ENCODE measurements at regions not wholly inside any gene's neighbourhood (a gene's known extent, or its start where the extent isn't known, plus 50 kb on each side); places are given as distances from the start of the nearest gene placed in this dataset.
"Not testable (repeated sequence)": the region's sequence is repeated elsewhere in the genome, so short reads cannot be mapped to it uniquely, and the experiment has no call there.

DNA sequence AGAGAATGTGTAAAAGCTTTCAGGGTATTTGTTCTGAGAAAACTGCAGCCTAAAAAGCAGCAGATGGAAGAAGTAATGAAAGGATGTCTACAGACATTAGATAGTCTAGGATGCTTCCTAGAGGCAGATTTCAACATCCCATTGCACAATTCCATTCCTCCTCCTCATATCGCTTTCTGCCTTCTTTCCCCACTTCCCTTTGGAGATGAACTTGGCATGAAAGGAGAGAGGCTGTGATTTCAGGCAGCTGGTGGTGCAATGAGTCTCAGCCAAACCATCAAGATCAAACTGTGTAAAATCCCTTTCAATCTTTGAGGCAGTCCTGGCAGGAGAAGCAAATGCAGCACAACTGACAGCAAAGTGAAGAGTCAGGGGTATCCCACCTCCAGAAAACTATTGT is 438.7 kb upstream of the KCNMB2 start:
- peak; percentile 84 for DNase-seq (ENCODE audit: low spot score)

DNA sequence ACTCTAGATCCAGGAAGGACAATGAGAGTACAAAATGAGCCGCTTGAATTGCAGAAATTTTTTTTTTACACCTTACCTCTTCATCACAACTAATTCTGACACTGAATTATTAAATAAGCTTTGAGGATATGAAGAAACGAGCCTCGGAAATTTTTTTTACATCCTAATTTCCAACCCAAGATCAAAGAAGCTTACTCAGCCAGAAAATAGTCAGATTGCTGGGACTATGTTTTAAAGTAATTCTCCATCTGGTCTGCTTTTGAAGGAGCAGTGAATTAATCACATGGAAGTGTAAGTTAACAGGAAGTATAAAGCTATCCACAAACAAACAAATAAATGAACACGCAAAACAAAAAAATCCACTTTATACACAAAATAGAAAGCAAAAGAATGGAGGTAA is 437.0 kb upstream of the KCNMB2 start:
- DNase-seq (ENCODE audit: low spot score), result no peak

DNA sequence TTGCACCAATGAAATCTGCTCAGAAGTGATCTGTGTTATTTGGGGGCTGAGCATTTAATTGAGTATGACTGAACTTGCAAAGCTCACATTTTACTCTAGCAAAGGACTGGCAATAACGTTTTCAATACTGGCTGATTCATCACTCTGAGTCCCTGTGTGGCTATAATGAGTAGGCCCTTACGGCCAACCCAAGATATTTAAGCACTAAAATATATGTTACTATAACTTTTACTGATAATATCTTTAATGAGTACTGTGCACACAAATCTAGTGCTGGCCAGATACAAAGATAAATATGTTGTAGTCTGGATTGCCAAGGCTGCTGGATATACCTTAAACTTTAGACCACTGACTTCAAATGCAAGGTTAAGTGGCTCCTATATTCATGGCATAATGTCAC is 436.4 kb upstream of the KCNMB2 start:
- DNase-seq (ENCODE audit: low spot score), result no peak

DNA sequence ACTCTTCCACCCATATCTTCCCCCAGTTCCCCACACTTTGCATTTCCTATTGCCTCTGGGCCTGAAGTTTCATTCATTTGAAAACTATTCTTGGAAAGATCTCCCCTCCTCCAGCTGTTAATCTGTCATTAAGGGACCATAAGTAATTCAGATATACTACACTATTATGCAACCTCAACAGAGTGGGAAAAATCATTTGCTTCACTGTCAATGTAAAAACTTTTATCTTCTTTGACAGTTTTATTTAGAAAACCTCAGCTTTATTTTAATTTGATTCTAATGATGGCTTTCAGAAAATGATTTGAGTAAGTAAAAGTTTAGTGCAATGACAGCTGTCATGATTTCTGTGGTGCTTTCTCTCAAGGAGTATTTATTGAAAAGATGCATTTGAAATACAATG is 435.3 kb upstream of the KCNMB2 start:
- no peak for DNase-seq (ENCODE audit: low spot score)

DNA sequence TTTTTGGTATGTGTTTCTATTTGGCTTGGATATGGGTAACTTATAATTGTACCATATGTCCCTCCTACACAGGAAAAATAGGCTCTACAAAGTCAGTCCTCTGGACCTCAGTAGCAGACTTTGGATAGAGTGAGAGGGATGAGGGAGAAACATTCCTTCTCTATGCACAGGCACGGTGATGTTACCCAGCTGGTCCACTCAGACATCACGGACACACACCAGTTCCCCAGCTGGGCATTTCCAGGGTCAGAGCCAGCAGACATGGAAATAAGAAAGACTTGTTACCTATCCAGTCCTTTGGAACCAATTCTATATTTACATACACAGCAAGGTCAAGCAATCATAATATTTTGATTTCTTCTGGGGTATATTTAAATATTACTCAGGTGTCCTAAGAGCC is 433.1 kb upstream of the KCNMB2 start:
- peak; percentile 19 for DNase-seq (ENCODE audit: low spot score)

DNA sequence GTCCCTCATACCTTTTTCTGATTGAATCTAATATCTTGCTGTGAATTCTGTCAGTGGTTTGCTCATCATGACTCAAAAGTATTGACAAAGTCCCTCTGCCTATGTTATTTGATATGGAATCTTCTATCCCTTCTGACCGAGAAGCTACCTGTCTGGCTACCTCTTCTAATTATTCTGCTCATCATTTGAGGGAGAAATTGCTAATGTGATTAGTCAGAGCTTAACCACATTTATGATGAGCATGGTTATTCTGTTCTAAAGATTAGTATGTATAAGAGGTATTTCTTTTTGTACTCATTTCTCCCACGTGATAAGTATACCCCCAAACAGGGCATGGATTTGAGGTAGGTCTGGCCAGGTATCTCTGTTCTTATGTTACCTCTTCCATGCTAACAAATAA is 428.4 kb upstream of the KCNMB2 start:
- DNase-seq (ENCODE audit: low spot score), result no peak

DNA sequence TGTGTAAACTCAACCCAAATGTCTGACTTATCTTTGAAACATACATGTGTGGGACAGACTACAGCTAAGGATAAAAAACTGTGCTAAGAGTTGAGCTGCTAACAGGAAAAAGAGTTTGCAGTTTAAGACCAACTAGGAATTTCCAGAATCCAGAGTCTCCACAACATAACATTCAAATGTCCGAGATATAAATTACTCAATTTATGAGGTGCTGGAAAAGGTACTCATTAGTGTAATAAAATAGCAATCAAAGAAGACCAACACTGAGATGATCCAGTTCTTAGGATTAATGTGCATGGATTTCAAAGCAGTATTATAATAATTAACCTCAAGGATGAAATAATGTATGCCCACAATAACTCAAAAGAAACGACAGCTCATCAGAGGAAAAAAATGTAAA is 426.5 kb upstream of the KCNMB2 start:
- DNase-seq (ENCODE audit: low spot score), result no peak

DNA sequence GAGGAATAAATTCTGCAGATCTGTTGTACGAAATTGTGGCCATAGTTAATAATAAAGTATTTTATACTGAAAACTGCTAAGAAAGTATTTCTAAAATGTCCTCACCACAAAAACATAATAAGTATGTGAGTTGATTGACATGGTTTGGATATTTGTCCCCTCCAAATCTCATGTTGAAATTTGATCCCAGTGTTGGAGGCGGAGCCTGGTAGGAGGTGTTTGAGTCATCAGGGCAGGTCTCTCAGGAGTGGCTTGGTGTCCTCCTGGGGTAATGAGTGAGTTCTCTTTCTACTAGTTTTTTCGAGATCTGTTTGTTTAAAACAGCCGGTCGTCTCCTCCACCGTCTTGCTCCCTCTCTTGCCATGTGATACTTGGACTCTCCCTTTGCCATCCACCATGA is 424.1 kb upstream of the KCNMB2 start:
- DNase-seq (ENCODE audit: low spot score), result no peak

DNA sequence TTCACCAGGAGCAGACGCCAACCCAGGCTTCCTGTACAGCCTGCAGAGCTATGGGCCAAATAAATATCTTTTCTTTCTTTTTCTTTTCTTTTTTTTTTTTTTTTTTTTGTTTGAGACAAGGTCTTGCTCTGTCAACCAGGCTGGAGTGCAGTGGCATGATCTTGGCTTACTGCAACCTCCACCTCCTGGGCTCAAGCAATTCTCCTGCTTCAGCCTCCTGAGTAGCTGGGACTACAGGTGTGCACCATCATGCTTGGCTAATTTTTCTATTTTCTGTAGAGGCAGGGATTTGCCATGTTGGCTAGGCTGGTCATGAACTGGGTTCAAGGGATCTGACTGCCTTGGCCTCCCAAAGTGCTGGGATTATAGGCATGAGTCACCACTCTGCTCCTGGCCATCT is 423.7 kb upstream of the KCNMB2 start:
- not testable (repeated sequence) for DNase-seq (ENCODE audit: low spot score)

DNA sequence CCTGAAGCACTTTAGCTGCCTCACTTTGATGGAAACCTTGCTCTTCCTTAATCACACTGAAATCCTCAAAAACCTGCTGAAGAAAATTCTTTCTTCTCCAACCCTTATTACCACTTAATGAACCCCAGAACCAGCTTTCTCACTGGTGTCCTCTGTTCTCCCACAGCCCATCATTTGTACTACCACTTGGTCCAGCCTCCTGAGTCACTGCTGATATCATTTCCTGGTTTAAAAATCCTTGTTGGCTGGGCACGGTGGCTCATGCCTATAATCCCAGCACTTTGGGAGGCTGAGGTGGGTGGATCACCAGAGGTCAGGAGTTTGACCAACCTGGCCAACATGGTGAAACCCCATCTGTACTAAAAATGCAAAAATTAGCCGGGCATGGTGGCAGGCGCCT is 418.6 kb upstream of the KCNMB2 start:
- DNase-seq (ENCODE audit: low spot score), result no peak

DNA sequence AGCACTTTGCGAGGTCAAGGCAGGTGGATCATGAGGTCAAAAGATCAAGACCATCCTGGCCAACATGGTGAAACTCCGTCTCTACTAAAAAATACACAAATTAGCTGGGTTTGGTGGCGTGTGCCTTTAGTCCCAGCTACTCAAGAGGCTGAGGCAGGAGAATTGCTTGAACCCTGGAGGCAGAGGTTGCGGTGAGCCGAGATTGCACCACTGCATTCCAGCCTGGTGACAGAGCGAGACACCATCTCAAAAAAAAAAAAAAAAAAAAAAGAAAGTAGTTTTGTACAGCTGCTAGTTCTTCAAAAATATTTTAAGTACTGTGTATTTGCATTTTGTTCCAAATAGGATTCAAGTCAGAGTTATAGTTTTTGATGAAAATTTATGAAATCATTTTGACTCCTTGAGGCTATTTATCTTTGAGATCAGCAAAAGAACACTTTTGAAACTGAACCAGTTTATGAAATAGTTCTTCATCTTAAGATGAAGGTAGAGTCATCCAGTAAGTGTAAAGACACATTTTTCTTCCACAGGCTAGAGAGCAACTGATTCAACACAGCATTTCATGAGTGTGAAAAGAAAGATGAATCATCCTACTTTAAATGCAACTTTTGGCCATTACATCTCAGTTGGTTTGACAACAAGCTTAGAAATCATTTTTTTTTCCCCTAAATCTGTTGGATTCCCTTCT is 416.5 kb upstream of the KCNMB2 start:
- not testable (repeated sequence) for DNase-seq (ENCODE audit: low spot score)

DNA sequence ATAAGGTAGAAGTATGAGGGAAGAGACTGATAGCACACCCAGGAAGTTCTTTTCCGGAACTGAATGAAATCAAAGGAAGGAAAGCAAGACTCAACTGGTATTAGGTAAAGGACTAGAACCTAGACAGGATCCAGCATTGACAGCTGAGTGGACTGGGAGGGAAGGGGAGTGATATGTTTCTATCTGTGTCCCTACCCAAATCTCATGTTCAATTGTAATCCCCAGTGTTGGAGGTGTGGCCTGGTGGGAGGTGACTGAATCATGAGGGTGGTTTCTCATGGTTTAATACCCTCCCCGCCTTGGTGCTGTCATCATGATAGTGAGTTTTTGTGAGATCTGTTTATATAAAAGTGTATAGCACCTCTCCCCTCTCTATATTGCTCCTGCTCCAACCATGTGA is 415.9 kb upstream of the KCNMB2 start:
- DNase-seq (ENCODE audit: low spot score), result no peak

DNA sequence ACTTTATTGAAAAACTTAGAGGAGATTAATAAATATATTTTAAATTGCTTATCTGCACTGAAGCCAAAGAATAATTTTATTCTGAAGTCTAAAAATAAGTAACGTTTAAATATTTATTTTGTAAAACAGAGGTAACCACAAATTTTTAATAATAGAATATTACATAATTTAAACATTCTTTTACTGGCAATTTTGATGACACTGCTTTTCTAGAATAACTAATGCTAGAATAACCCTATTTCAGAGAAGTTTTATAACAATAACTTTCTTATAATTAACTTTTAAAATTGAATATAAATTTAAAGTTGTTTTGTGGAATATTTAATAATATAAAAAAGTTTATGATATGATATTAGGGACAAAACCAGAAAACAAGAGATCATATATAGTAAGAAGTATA is 409.6 kb upstream of the KCNMB2 start:
- DNase-seq (ENCODE audit: low spot score), result no peak

DNA sequence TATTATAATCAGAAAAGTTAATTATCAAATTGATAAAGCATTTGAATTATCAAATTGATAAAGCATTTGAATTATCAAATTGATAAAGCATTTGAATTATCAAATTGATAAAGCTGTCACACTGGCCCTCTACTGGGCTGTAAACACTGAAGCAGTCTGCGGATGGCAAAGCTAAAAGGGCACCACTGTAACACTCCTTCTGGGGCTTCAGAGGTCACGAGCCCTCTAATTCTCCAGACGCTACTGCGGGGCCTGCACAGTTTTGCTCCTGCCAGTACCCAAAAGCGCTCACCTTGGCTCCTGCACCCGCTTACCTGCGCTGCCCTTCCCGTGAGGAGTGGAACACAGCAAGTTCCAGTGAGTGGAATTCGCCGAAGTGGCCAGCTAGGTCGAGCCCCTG is 409.0 kb upstream of the KCNMB2 start:
- no peak for DNase-seq (ENCODE audit: low spot score)

DNA sequence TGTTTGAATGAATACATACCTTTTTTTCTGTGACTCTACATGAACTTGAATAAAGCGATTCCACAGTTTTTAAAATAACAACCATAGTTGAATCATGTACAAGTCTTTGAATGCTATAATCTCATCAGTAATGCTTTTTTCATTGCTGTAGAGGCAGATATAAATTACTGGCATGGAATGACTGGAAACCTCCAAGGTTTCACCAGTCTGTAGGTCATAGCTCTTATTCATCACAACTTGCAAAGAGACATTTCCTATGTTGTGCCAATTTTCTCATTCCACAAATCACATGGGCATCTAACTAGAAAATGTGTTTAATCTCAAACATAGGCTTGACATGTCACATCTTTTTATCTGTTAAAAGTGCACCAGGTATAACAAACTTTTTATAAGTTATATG is 407.1 kb upstream of the KCNMB2 start:
- DNase-seq (ENCODE audit: low spot score), result no peak

DNA sequence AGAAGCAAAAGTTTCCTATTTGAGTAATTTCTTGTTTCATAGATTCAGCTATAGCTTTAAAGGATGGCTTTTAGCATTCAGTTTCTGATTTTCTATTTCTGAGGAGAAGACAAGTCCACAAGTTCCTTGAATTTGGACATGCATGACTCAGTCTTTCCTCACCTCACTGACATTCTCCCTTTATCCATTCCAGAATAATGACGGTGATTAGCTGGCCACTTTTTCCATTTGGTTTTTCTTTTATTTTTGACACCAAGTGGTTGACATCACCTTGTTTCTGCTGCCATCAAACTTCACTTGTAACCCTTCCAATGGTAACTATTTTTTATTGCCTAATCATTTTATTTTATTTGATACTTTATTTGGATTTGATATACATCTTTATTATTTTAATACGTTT is 404.4 kb upstream of the KCNMB2 start:
- no peak for DNase-seq (ENCODE audit: low spot score)

DNA sequence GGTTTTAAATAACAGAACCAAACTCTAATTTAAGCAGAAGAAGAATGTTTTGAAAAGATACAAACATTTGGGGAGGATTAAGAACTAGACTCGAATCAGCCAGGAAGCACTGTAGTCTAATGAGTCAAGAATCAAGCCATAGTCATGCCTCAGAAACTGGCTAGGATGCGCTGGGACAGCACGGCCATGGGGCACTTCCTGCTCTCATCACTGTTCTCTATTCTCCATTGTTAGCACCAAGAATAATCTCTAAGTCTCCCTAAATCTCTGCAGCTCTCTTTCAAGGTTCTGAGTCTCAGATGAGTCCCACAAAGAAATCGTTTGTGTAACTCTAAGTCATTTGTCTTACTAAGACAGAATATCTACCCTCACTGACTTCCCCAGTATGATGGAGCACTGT is 399.0 kb upstream of the KCNMB2 start:
- no peak for DNase-seq (ENCODE audit: low spot score)

DNA sequence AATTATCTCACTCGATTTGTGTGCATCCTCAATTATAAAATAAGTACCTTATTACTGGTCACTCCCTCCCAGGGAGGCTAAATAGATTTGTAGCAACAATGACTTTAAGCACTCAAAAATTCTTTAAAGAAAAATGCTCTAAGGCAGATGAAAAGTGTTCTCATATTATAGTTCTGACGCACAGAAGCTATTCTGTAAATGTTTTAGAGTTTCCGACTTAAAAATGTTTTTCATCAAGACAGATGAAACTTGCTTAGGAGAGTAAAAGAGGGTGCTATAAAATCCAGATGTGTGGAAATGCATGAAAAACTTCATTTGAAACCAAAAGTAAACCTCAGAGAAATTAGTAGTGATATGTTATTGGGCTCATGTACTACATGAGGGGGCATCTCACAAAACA is 398.4 kb upstream of the KCNMB2 start:
- no peak for DNase-seq (ENCODE audit: low spot score)

DNA sequence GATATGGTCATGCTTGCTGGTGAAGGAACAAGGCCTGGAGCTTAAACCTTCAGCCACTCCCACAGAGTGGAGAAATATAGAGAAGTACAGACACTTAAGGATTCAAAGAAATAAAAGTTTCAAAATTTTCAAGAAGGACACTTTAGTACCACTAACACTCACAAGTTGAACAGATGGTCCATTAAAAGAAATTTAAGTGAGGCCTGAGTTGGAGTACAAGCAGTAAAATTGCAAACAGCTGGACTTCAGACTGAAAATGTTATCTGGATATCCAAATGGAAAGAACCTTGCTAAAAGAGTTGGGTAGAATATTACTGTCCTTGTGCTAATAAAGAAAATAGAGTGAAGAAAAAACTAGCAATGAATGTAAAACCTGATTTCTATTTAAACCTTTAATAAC is 397.1 kb upstream of the KCNMB2 start:
- DNase-seq (ENCODE audit: low spot score), result no peak

DNA sequence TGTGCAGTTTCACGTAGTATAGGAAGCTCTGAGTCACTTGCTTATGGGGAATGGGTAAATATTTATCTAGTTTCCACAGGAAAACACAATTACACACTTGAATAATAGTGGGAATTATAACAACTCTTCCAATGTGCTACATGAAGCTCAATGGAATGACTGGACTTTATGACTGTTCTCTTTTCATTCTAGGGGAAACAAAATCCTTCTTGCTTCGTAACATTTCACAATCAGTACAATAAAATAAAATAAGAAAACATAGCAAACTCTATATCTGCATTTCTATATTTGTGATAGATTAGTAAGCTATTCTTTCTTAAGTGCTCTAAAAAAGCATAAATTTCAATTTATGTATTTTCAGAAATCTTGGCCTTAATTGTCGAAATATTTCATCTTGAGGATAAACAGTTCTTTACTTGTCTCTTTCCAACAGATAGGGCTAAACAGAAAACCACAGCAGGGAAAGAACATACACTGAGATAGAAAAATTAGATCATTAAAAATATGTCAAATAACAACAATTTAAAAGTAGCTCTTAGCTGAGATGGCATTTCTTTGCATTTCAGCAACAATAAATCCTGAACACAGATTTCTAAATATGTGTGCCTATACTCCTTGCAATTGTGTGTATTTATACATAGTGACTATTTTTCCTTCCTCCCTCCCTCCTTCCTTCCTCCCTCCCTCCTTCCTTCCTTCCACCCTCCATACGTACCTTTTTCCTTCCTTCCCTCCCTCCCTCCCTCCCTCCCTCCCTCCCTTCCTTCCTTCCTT is 395.5 kb upstream of the KCNMB2 start:
- no peak for DNase-seq (ENCODE audit: low spot score)

DNA sequence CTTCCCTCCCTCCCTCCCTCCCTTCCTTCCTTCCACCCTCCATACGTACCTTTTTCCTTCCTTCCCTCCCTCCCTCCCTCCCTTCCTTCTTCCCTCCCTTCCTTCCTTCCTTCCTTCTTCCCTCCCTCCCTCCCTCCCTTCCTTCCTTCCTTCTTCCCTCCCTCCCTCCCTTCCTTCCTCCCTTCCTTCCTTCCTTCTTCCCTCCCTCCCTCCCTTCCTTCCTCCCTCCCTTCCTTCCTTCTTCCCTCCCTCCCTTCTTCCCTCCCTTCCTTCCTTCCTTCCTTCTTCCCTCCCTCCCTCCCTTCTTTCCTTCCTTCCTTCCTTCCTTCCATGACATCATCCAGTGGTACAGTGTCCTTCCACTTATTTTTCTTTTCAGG is 394.9 kb upstream of the KCNMB2 start:
- DNase-seq (ENCODE audit: low spot score), result not testable (repeated sequence)

DNA sequence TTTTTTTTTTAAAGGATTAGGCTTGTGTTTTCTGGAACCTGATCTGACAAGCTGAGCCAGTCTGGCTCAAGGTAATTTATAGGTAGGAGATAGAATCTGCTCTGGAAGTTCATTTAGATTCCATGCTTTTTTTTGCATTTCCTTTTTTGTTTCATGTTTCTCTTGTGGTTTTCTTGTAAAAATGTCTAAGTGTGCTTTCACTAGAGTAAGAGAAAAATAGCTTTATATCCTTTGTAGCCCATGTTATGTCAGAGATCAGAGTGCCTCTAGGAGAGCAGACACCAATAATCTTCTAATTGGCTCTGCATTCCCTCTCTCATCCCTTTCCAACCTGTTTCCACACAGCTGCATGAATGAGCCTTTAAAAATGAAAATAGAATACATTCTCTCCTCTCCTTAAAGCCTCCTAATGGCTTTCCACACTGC is 389.8 kb upstream of the KCNMB2 start:
- no peak for DNase-seq (ENCODE audit: low spot score)

DNA sequence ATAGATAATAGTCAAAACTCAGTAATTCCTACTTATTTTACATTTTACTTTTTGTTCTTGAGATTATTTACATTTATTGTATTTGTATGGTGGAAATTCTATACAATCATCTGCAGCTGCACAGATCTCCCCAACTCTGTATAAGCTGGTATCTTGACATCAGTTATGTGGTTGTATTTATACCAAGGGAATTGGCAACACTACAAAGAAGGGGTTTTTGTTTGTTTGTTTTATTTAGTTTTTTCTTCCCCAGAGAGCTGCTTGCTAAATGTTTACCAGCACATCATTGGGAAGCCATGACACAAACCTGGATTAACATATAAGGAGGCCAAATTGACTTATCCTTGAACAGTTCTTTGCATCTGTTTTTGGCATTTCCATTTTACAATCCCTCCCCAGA is 389.2 kb upstream of the KCNMB2 start:
- DNase-seq (ENCODE audit: low spot score), result no peak

Data from cerebellar cortex (tissue), 1 donor.